ENCODE measurements at regions not wholly inside any gene's neighbourhood (a gene's known extent, or its start where the extent isn't known, plus 50 kb on each side); places are given as distances from the start of the nearest gene placed in this dataset.

DNA sequence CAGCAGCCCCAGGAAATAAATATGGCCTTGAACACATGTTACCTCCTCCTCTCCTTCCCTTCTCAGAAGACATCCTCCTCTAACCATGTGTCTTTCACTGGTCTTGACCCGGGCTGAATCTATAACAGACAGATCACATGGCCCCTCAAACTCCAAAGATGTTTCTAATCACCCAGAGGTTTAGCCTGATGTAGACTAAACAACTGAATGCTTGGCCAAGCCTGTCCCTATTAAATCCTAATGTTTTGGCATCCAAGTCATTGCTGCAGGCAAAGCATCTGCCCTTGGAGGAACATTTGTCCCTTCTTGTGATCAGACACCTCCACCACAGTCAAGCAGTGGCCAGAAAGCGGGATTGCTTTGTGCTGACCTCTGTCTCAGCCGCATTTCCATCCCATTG, 65.5 kb downstream of the ANKRD60 start:
- no peak for DNase-seq

DNA sequence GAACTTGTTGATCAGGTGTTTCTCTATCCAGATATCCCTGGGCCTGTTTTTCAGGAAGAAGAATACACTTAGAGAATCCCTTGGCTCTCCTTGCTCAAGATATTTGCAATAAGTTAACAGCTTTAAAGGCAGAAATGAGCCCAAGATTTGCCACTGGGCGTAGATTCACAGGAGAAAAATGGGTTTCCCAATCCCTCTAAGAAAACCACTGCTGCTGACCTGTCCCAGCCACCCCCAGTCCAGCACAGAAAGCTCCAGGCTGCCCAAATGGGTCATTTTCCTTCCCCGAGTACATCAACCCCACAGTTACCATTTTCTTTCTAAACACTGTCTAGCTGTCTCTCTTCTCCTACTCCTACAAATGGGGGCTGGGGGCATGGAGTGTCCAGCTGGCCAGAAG, 67.3 kb downstream of the ANKRD60 start:
- no peak for DNase-seq

DNA sequence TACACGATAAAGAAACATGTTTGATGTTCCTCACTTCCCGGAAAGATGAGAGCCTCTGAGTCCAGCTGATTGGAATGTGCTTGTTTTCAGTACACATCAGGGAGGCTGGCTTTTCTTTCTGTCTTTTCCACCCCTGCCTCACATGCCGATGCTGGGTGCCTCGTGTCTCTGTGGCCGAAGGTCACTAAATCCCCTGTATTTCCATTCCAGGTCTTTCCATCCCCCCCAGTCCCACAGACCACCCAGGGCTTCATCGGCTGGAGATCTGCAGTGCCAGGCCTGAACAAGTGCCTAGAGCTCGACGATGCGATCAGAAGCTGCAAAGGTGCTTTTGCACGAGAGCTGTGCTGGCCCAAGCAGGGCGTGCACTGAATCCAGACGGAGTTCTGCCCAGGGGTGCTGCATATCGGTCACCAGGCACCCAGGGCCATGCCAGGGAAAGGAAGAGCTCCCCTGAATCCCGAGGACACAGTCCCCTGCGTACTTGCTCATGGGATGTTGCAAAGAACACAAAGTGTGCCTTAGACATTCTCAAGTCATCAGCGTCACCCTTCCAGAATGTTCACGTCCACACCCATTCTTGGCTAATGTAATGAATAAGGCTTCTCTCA, 67.9 kb downstream of the ANKRD60 start:
- DNase-seq, result no peak

DNA sequence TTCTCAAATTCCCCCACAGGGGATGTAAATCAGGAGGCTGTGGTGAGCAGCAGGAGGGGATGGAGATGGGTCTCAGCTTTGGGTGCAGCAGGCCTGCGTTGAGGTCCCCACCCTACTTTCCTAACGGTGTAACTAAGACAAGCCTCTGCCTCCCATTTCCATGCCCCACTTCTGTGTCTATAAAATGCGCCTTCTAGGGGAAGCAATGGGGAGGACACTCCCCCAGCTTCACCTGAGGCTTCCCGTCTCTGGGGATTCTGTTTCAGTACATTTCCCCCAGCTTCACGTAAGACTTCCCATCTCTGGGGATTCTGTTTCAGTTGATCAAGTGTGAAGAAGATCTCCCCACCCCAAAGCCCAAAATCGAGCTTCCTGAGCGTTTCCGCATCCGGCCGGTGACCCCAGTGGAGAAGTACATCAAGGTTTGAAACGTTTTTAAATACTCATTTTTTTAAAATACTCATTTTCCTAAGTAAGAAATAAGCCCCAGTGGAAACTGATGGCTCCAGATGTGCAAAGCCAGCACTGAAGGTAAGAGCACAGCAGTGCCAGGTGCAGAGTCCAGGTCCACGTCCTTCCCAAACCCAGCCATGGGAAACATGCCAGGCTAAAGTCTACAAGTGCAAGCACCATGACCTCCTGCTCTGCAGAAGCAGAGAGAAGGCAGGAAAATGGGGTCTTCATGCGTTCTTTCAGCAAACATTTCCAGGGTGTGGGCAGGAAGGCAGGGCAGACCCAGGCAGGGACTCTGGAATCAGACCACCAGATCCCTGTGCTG, 73.1 kb downstream of the ANKRD60 start:
- no peak for DNase-seq

DNA sequence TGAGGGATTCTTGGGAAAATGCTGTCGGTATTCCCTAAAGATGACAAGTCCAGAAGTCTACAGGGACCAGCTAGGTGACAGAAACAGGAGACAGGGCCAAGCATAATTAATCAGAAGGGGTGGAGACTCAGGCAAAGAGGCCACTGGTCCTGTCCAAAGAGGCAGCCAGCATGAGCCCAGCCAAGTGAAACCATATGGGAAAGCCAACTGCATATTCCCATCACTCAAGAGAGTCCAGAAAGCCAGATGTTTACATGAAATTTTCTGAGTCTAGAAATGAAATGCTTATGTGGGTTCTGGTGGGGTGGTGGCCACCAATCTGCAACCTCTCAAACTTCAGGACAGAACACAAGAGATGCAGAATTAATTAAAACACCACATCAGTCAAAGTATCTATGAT, 74.3 kb downstream of the ANKRD60 start:
- no peak for DNase-seq

DNA sequence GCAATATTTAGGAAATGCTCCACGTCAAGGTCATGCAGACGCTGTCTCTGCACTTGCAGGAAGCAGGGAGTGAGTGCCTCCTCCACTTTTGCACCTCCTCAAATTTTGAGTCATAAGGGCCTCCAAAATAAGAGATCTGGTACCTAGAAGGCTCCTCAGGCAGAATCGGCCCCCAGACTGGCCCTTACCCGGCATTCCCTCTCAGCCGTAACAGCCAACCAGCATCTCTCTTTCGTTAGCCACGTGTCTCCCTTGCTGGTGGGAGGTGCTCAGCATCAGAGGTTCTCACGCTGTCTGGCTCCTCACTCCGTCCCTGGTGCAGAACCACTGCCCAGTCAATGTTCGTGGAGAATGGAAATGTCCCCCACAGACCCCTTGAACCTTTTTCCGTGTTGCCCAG, 75.3 kb downstream of the ANKRD60 start:
- DNase-seq, result no peak

DNA sequence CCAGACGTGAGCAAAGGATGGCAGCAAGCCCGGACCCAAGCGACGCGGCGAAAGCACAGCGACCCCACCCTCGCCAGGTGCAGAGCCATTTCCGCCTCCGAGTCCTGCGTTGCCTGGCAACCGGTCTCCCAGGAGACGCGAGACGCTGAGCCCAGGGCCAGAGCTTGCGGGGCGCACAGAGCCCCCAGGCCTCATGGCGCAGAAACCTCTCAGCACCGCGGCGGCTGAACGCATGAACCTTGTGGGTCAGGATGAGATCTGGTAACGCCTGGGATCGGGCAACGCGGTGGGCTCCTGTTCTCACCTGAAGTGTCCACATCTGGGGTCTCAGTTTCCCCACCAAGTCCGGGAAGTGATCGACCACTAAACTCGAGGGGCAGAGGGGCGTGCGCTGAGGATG, 77.7 kb downstream of the ANKRD60 start:
- DNase-seq, result peak; percentile 50

DNA sequence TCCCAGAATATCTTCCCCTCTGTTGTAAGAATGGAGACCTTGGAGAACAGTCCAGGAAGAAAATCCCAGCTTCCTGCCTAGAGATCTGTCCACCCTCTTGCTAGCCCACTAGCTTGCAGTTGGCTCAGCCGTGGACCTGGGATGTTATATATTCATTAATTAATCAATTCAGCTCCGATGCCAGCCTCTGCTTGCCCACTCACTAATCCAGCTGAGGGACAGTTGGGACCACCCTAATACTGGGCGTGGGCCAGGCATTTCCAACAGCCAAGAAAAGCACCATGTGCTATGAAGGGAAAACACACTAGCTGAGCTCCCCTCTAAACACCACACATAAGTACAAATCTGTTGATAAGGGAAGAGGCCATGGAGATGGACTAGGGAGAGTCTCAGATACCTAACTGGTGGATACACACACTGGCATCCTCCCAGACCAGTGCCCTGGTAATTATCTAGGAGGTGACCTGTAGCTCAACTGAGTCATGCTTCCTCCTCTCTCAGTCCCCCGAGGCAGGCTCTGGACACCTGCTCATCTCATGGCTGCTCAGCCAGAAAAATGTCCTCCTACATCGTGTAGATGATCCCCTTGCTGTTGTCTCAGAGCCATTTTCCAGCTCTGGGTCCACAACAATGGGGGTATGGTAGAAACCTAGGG, 78.9 kb downstream of the ANKRD60 start:
- no peak for DNase-seq

DNA sequence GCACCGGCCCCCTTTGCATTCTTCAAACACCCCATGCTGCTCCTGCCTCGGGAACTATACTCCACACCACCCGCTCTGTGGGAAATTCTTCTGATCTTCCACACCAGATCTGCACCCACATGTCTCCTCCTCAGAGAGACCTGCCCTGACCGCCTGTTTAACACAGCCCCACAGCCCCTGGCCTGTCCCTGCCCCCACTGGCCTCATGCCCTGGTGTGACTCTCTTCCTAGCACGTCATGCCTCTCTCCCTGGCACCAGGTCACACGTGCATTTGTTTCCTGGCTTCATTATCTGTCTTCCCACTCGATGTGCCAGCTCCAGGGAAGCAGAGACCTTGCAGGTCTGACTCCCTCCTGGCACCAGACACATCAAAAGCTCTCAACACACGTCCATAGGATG, 79.6 kb downstream of the ANKRD60 start:
- peak; percentile 18 for DNase-seq

DNA sequence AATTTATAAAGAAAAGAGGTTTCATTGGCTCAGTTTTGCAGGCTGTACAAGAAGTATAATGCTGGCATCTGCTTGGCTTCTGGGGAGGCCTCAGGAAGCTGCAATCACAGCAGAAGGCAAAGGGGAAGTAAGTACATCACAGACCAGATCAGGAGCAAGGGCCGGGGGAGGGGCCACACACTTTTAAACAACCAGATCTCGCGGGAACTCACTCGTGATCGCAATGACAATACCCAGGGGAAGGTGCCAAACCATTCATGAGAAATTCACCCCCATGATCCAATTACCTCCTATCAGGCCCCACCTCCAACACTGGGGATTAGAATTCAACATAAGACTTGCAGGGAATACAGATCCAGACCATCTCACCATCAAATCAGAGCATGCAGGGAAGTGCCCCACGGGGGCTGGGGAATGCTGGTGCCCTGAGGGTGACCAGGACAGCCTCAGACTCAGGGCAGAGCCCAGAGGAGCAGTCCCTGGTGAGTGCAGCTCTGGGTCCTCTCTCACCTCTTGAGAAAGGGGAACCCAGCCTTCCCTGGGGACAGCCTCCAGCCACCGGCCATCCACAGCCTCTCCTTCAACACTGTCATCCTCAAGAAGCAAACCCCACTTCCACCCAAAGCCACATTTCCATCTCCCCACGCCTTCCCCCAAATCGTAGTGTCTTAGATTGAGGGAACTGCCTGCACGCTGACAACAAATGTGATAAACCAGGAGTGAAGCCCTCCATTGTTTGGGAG, 80.7 kb downstream of the ANKRD60 start:
- no peak for DNase-seq

DNA sequence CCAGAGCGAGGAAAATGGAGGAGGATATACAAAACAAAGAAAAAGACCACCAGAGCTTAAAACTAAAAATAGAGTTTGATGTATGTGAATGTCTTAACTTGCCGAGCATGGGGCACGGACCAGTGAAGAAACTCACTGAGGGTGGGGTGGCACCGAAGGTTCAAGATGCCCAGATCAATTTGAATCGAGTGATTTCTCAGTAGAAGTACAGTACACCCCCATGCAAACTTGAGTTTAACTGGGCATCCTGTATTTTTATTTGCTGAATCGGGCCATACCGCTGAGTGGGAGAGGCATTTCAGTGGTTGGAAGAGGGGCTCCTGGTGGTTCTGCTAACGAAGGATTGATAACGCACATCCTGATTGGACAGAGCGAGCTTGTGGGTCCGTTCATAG, 81.7 kb downstream of the ANKRD60 start:
- no peak for DNase-seq

DNA sequence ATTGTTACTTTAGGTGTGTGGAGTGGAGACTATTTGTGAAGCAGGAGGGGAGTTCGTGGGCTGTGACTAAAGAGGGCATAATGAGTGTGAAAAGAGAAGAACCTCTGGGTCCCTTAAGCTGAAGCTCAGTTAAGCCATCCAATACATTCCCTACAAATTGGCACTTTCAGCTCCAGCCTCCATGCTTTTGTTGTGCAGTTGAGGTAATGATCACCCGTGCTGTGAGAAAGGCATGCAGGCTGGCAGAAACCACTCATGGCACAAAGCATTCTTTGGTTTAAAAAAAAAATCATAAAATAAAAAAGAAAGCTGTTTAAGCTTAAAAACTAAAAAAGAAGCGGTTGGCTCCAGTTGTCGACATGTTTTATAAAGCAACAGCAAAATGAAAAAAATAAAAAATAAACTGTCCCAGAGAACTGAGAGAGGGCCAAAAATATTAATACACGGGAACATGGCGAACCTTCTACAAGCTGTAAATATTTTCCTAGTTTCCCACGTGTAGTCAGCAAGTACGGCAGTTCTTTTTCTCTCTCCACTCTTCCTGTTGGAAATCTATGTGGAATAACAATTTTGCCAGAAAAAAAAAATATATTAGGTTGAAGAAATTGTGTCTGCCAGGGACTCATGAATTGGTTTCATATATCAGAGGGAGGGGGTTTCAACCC, 82.2 kb downstream of the ANKRD60 start:
- no peak for DNase-seq

DNA sequence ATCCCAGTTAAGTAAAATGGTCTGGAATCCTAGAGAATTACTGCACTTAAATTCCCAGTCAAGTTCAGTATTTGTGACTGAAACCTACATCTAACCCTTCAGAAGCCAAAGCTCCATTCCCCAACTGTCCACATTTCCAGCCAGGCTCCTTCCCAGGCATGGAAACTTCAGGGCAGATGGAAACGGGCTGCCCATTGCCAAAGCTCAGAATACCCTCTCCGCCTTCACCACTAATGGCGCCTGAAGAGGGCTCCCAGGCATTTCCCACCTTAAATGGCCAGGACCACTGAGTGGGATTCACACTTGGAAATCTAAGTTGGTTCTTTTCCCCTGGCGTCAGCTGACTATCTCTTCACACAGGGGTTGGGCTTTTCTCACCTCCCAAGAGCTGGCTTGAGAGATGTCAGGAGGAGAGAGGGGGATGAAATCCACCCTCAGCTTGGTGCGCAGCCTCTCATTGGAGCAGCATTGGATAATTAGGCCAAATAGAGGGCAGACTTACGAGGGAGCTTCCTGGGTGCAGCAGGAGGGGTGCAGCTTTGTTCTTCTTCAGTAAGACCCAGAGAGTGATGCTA, 82.9 kb downstream of the ANKRD60 start:
- DNase-seq, result no peak

DNA sequence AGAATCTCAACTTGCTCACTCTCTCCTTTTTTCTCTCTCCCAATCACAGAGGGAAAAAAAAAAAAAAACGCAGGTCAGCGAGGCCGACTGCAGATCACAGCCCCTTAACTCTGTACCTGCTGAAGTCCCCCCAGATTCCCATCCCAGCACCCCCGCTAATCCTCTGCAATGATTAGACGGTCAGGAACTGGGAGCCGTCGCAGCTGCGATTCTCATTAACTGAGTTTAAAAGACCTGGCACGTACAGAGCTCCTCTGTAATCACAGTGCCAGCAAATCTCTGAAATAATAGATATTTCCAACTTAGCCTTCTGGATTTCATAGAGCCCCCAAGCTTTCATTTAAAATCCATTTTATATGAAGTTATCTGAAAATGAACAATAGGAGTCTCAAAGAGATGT, 84.4 kb downstream of the ANKRD60 start:
- no peak for DNase-seq

DNA sequence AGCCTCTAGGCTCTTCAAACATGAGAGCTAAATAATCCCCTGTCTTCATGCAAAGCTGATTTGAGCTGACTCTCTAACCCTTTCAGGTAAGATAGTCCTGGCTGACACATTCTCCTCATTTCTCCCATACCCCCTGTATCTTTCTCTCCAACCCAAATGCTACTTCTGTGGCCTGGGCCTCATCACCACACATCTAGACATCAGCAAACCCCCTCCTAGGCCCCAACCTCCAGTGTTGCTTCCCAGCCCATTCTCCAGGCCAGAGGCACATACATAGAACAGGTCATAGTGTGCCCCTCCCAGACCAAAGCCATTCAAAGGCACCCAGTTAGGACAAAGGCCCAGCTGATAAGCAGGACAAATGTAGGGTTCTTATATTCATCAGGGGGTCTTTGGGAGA, 84.9 kb downstream of the ANKRD60 start:
- no peak for DNase-seq

DNA sequence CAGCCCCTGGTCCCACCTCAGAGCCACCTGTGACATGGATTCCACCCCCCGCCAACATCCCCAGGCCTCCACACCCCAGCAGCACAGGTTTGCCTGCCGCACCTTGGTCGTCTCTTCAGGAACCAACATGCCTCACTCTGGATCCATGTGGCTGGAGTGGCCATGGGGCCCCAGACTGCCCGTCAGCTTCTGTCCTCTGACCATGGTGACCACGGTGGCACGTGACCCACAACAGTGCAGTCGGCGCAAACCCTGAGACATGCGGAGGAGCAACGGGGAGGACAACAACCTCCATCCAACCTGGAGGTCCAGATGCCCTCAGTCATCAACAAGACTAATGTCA, 85.6 kb downstream of the ANKRD60 start:
- DNase-seq, result no peak

DNA sequence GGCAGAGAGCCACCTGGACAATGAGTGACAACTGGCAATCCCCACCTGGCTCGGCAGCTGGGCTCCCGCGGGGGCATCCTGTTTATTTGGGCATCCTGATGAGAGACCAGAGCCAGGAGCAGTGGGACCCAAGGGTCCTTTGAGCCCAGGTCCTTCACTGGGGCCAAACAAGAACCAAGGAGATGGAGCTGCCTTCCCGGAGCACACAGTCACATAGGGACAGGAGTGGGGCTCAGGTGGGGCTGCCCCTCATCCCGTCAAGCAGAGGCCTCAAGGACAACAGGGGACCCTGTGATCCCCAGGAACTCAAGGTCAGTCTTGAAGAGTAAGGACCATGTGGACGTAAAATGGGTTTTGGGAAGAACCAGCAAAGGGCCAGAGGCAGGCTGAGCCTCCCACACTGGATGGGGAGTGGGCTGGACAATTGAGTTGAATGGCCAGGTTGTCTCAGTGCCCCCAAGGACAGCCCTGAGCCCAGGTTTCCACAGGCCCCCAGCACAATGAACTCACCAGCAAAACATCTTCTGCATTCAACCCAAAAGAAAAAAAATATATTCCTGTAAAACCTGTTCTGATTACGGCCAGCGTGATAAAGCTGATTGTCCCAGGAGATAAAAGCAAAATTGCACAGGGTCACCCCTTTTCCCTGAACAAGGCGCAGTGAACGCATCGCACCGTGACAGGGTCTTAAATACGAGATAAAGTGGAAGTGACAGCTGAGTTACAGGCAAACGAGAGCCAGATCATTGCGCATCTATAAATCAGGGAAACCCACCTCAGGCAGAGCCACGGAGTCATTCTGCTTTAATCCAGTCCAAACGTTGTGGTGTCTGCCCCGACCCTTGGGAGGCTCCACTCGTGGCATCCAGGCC, 86.2 kb downstream of the ANKRD60 start:
- no peak for DNase-seq

DNA sequence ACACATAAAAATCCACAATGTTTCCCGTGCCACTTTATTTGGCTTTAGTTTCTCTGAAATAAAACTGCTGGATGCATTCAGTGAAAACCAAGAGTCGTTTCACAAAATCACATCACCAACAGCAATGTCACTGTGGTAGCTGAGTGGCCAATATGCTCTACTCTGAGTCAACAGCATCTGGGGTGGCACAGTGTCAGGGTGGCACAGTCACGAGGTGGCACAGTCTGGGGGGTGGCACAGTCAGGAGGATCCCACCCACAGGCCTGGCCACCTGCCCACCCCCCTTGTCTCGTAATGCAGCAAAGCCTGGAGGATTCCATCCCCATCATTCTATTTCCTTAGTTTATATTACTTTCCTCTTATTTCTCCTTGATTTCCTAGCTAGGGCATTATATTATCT, 87.0 kb downstream of the ANKRD60 start:
- no peak for DNase-seq

DNA sequence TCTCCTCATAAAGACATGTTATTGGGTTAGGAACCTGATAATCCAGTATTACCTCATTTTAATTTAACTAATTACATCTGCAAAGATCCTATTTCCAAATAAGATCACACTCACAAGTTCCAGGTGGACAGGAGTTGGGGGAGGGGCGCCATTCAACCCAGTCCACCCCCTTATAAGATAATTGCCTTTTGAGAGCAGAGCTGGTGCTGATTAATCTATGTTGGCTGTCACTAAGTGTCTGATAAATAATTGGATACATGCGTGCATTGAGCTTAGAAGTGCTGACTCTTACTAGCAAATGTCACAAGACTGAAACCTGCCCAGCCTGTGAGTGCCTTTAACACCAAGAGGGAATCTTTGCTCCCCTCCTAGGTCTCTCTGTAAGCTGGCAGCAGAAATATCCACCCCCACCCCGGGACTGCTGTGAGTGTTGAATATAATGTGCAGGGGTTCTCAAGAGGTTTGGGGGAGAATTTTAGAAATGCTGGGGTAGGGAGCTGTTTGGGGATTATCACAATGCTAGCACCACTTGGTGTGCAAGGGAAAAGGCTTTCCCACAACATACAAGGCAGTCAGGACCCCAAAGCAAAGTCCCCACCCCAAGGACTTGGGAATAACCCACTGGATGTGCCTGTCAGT, 87.5 kb downstream of the ANKRD60 start:
- DNase-seq, result no peak

DNA sequence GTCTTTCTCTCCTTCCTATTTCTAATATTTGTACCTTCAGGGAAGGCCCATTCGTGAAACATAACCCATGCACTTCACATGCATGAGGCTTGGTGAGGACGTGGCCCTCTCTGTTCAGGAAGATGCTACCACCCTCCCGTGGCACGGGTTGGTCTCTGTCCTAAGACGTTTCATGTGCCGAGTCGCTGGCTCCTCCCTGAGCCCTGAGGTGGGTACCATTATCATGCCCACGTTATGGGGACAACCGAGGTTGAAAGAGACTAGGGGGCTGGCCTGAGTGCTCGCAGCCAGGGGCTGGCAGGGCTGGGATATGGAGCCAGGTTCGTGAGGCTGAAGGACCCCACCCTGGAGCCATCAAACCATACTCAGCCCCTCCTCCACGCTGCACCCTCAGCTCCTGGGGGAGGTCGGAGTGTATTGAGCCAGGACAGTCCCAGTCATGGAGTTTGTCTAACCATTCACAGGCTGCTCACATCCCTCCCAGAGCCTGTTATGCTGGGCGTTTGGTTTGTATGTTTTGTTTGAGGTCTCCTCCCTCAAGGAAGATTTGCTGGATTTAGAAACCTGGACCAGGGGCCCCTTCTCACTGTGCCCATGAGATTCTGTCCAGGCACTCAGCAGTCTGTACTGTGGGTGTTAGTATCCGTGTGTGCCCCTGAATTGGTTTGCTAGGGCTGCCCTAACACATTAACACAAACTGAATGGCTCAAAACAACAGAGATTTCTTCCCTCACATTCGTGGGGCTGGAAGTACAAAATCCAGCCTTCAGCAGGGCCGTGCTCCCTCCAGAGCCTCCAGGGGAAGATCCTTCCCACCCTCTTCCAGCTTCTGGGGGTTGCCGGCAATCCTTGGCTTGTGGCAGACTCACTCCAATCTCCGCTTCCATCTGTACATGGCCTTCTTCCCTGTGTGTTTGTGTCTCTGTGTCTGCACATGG, 88.3 kb downstream of the ANKRD60 start:
- no peak for DNase-seq

Measured in NCI-H2029 treated with DMSO at 0.1 percent for 48 hours (cell line).